Loucy (cell line): ENCODE measurements at regions not wholly inside any gene's neighbourhood (a gene's known extent, or its start where the extent isn't known, plus 50 kb on each side); places are given as distances from the start of the nearest gene placed in this dataset.

ENCODE experiments used
- H2AFZ ChIP-seq: fragments of 200-600 bp; sonication (generic); 2 replicates; pipeline ENCODE4 v1.6.0; 2016; ENCODE audit warnings: antibody characterized with exemption, mild to moderate bottlenecking, low read length, moderate library complexity
- H3F3A ChIP-seq: fragments of 200-600 bp; 2 replicates; pipeline ENCODE4 v1.6.0; 2016; ENCODE audit warnings: antibody characterized with exemption, low read depth, mild to moderate bottlenecking
- H3K27me3 ChIP-seq: fragments of 200-600 bp; sonication (generic); 2 replicates; pipeline ENCODE4 v1.6.1; 2014; ENCODE audit warnings: low read length, mild to moderate bottlenecking; ENCODE audit not compliant: insufficient read depth, poor library complexity, severe bottlenecking
- H3K36me3 ChIP-seq: fragments of 200-600 bp; sonication (generic); 2 replicates; pipeline ENCODE4 v1.6.1; 2016; ENCODE audit warnings: low read length; ENCODE audit not compliant: insufficient read depth
- H3K4me1 ChIP-seq: fragments of 200-600 bp; sonication (generic); 2 replicates; pipeline ENCODE4 v1.5.1; 2014; ENCODE audit warnings: low read length, mild to moderate bottlenecking; ENCODE audit not compliant: insufficient read depth, poor library complexity, severe bottlenecking
- H3K4me2 ChIP-seq: fragments of 200-600 bp; sonication (generic); 2 replicates; pipeline ENCODE4 v1.6.0; 2014; ENCODE audit warnings: antibody characterized with exemption, low read length, low read depth, mild to moderate bottlenecking; ENCODE audit not compliant: poor library complexity, severe bottlenecking
- H3K4me3 ChIP-seq: fragments of 200-600 bp; sonication (generic); 2 replicates; pipeline ENCODE4 v1.5.1; 2014; ENCODE audit warnings: low read length, mild to moderate bottlenecking, mixed read lengths; ENCODE audit not compliant: poor library complexity, severe bottlenecking
- H3K79me2 ChIP-seq: fragments of 200-600 bp; sonication (generic); 2 replicates; pipeline ENCODE4 v1.6.1; 2014; ENCODE audit warnings: low read length; ENCODE audit not compliant: insufficient read depth
- H3K9ac ChIP-seq: fragments of 200-600 bp; sonication (generic); 2 replicates; pipeline ENCODE4 v1.6.0; 2014; ENCODE audit warnings: mild to moderate bottlenecking, low read depth, low read length, moderate library complexity; ENCODE audit not compliant: poor library complexity, severe bottlenecking
- H3K9me2 ChIP-seq: fragments of 200-600 bp; sonication (generic); replicated peaks from 2 replicates; pipeline ENCODE4 v1.6.1; 2016; ENCODE audit warnings: low read depth, low read length, mixed read lengths
- H3K9me3 ChIP-seq: fragments of 200-600 bp; sonication (generic); 2 replicates; pipeline ENCODE4 v1.6.1; 2014; ENCODE audit warnings: mild to moderate bottlenecking, antibody characterized with exemption, low read length, low read depth; ENCODE audit not compliant: insufficient read depth
- H4K20me1 ChIP-seq: fragments of 200-600 bp; sonication (generic); 2 replicates; pipeline ENCODE4 v1.6.0; 2014; ENCODE audit warnings: antibody characterized with exemption, low read length, mild to moderate bottlenecking; ENCODE audit not compliant: insufficient read depth, poor library complexity, severe bottlenecking
- CTCF ChIP-seq: fragments of 200-600 bp; sonication (generic); conservative IDR thresholded peaks from 2 replicates; pipeline ENCODE4 v1.5.1; 2014; ENCODE audit warnings: mild to moderate bottlenecking, antibody characterized with exemption, low read length
- EZH2phosphoT487 ChIP-seq: fragments of 200-600 bp; IDR thresholded peaks from 2 replicates; pipeline ENCODE4 v1.6.1; 2018; ENCODE audit warnings: antibody characterized with exemption, mild to moderate bottlenecking, moderate library complexity, borderline replicate concordance

- Histone ChIP-seq H3K9me2 (no peaks in the 10 kb centered on the region), H3K4me3 (no peak overlapping the region), H4K20me1 (no peaks in the 10 kb centered on the region), H3K36me3 (no peaks in the 10 kb centered on the region), H3K79me2 (no peaks in the 10 kb centered on the region), H2AFZ (no peak overlapping the region), H3K4me1 (no peaks in the 10 kb centered on the region), H3K4me2 (no peak overlapping the region), H3F3A (no peaks in the 10 kb centered on the region), H3K9me3 (no peaks in the 10 kb centered on the region), H3K9ac (no peak overlapping the region), H3K27me3 (no peaks in the 10 kb centered on the region)
- TF ChIP-seq EZH2phosphoT487 (no peak), CTCF (no peak)
These were observed 108.4 kb upstream of the PALS2 start for GRCh38 chr7:24464861-24465260.

GRCh38 chr7:24466168-24466768, 107.0 kb upstream of the PALS2 start:
- Histone ChIP-seq H2AFZ (no peak overlapping the region), H3K9ac (no peak overlapping the region), H3K4me2 (no peak overlapping the region), H3K79me2 (no peaks in the 10 kb centered on the region), H3K9me3 (no peaks in the 10 kb centered on the region), H3K36me3 (no peaks in the 10 kb centered on the region), H3K4me3 (no peak overlapping the region), H3K27me3 (no peaks in the 10 kb centered on the region), H3K4me1 (no peaks in the 10 kb centered on the region), H3K9me2 (no peaks in the 10 kb centered on the region), H3F3A (no peaks in the 10 kb centered on the region), H4K20me1 (no peaks in the 10 kb centered on the region)
- TF ChIP-seq EZH2phosphoT487: no peak
- TF ChIP-seq CTCF: no peak

GRCh38 chr7:24469118-24469517, 104.1 kb upstream of the PALS2 start:
- no peak overlapping the region for H3K4me2 ChIP-seq
- no peaks in the 10 kb centered on the region for H3K9me3 ChIP-seq
- TF ChIP-seq EZH2phosphoT487 (no peak), CTCF (no peak)
- no peaks in the 10 kb centered on the region for H4K20me1 ChIP-seq
- H3K9me2 ChIP-seq: no peaks in the 10 kb centered on the region
- no peaks in the 10 kb centered on the region for H3F3A ChIP-seq
- H3K9ac ChIP-seq: no peak overlapping the region
- H3K79me2 ChIP-seq: no peaks in the 10 kb centered on the region
- no peak overlapping the region for H3K4me3 ChIP-seq
- no peaks in the 10 kb centered on the region for H3K4me1 ChIP-seq
- H3K36me3 ChIP-seq: no peaks in the 10 kb centered on the region
- H2AFZ ChIP-seq: no peak overlapping the region
- H3K27me3 ChIP-seq: no peaks in the 10 kb centered on the region
